GM19328 (cell line): ENCODE measurements at regions not wholly inside any gene's neighbourhood (a gene's known extent, or its start where the extent isn't known, plus 50 kb on each side); places are given as distances from the start of the nearest gene placed in this dataset.

Experiments
- ATAC-seq: cut with Tn5 transposase; IDR thresholded peaks from one replicate; pipeline ENCODE4 v1.9.1; 2021; ENCODE audit warnings: mild to moderate bottlenecking, moderate library complexity; ENCODE audit not compliant: unreplicated experiment

DNA sequence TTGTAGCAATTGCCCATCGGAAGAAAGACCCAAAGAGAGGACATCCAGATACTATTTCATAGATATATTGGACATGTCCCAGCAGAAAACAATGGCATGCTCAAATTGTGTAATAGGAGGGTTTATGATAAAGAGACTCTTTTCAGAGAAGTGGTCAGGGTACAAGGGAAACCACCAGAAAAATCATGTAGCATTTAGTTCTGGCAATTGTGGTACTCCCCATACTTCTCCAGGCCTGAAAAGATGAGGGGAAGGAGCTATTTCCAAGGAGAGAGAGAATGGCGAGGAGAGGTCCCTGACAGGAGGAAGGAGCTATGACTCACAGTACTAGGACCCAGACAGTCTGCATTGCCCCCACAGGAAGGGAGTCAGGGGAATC is 68.4 kb upstream of the ADO start:
- no peak for ATAC-seq

DNA sequence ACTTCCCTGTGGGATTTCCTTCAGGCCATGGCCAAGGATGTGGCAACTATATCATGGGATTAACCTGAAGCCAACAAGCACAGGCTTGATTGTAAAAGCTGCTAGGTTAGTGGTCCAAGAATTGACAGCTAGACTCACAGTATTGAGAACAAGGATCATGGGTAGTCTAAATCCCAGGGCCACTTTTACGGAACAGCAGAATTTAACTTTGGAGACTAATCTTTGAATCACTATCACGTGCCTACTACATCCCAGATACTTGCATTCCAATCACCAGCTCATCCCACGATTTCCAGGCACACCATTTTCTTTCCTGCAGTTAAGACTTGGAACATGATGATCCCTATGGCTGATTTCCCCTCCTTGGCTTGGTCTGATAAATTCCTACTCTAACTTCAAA is 65.6 kb upstream of the ADO start:
- ATAC-seq = no peak

DNA sequence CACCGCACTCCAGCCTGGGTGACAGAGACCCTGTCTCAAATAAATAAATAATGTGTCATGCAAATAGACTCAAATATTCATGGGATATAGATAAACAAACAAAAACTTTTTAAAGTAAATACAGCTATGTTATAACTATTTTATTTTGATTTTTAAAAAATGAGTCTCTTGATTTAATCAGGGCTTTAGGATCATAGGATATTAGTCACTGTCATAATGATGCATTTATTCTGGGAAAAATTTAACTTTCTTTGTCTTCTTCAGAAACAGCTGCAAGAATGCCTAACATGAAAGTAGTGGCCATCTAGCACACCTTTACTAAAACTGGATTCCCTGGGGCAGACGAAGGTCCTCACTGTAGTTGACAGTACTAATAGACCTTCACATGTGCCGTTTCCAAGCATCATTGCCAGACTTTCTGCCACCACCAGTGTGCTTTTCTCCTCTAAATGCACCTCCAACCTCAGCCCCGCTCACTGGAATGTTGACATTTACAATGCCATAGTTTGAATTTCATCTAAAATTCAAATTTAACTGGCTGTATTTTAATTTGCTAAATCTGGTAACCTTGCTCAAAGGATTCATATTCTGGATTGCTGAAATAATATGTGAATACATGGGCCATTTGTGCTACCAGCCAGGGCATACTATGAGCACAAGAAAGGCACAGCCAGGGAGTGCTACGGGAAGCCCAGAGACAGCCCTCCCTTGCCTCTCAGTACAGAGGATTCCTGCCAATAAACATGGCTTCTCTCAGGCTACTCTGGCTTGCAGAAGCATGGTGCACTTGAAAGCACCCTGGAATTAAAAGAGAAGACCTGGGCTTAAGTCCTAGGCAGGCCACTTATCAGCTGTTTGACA is 63.4 kb upstream of the ADO start:
- no peak for ATAC-seq

- ATAC-seq = no peak
These were observed 62.5 kb upstream of the ADO start for GRCh38 chr10:62741996-62742395.

GRCh38 chr10:62742536-62743061 is 61.9 kb upstream of the ADO start:
- no peak for ATAC-seq

DNA sequence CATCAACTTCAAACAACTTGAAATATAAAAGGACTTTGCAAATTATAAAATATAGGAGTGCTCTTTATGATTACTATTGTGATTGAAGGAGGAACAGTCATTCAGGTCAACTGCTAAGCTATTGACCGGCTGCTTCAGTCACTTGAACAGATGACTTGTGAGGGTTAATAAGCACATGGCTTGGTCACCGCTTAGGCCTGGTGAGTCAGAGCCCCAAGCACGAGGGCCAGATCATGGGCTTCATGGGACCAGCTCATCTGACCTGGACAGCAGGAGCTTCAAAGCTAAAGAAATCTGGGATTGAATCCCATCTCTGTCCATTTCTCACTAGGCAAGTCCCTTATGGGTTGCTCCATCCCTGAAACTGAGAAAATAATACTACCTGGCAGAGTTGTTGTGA is 60.4 kb upstream of the ADO start:
- ATAC-seq = no peak

DNA sequence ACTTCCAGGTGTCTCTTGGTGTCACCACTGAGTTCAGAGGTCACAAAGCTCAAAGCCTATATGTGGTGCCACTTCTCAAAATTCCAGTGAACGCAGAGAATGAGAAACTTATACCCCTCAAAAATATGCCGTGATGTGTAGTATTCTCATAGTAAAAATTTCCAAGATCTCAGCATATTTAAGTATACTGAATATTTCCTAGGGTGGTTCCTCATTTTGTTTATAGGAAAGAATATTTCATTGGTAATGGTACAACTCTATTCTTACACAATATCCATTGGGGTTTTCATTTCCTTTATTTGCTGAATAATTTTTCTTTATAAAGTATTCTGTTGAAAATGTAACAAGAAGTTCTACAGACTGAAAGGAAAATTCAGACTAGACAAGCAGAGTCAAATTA is 58.9 kb upstream of the ADO start:
- no peak for ATAC-seq

DNA sequence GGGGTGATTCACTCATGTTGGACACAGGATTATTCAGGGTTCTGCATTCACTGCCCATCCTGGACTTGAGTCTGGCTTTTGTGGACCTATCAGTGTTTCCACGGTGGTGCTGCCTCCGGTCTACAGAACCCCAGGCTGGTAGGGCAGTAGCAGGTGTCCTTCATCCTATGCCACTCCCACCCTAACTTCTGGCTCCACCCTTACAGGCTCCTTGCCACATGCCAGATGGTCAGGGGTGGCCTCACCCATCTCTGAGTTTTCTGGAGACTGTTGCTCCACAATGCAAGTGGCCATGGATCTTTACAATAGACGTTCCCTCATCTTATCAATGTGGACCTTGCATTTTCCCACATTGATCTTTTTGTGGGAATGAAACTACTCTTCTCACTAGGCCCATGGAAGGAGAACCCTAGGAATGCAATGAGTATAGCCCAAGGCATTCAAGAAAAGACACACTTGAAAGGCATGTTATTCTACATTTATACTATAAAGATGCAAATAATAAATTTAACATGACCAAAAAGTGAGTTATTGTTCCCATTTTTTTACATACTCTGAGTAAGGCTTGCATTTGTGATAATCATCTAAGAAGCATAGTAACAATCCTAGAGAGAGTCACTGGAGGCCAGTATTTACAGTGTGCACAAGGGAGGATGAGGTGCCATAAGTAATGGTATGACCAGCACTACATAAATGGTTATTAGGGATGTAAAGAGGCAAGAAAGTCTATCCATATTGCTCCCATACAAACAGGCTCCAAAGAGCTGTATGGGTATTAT is 57.4 kb upstream of the ADO start:
- no peak for ATAC-seq

DNA sequence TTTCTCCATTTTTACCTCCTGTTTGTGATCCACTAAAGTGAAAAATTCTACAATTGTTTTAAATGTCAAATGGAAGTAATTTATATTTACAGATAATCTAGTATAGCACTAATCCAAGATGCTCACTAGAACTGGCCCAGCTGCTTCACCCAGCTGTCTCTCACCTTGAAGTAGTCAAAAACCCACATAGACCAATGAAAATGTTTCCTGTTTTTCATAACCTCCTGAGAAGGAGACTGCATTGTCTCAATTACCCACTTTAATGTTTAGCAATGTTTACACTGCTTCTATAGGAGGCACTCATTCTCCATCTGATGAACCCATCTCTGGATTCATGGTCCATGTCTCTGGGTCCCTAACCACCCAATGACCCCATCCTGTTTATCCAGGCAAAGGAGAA is 56.1 kb upstream of the ADO start:
- ATAC-seq = no peak

DNA sequence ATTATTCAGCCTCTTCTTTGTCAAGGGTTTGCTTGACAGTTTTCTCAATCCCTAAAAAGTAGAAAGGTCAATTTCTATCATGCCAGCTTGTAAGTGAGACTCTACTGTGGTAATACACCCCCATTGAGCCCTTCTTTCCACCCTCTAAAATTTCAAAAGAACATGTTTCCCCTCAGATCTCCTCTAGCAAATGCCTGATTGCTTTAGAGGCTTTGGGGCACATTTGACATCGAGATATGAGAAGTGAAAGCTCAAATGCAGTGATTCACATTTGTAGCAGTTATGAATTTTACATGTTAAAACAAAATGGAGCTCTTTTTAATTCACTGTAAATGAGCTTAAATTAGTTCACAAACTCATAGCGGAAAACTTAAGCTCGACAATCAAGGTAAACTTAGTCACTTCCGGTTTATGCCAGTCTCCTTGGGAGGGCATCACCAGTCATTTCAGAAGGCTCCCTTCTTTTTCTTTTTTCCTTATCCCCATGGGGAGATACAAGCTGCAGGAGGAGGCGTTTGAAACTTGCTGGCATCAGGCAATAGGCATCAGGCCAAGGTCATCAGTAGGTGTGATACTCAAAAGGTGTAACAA is 55.3 kb upstream of the ADO start:
- ATAC-seq = no peak
